ENCODE measurements at regions not wholly inside any gene's neighbourhood (a gene's known extent, or its start where the extent isn't known, plus 50 kb on each side); places are given as distances from the start of the nearest gene placed in this dataset.

GRCh38 chr4:104682311-104682710, 187.6 kb upstream of the CXXC4 start:
- DNase-seq, result no peak

GRCh38 chr4:104693601-104694201, 199.0 kb upstream of the CXXC4 start:
- no peak for DNase-seq

- DNase-seq, result no peak
These were observed 221.9 kb upstream of the CXXC4 start for GRCh38 chr4:104716584-104716983.

- no peak for DNase-seq
These were observed 225.0 kb upstream of the CXXC4 start for GRCh38 chr4:104719539-104720230.

GRCh38 chr4:104722467-104722866, 227.8 kb upstream of the CXXC4 start:
- DNase-seq, result no peak

- DNase-seq, result no peak
These were observed 231.3 kb upstream of the CXXC4 start for GRCh38 chr4:104726002-104726401.

GRCh38 chr4:104727643-104728042, 232.9 kb upstream of the CXXC4 start:
- DNase-seq, result no peak

- no peak for DNase-seq
These were observed 233.9 kb upstream of the CXXC4 start for GRCh38 chr4:104728380-104729122.

- no peak for DNase-seq
These were observed 238.1 kb upstream of the CXXC4 start for GRCh38 chr4:104732766-104733165.

- no peak for DNase-seq
These were observed 240.5 kb upstream of the CXXC4 start for GRCh38 chr4:104735174-104735573.

- no peak for DNase-seq
These were observed 245.5 kb upstream of the CXXC4 start for GRCh38 chr4:104740161-104740560.

- DNase-seq, result no peak
These were observed 248.5 kb upstream of the CXXC4 start for GRCh38 chr4:104743215-104743653.

- no peak for DNase-seq
These were observed 252.9 kb upstream of the CXXC4 start for GRCh38 chr4:104747635-104748034.

GRCh38 chr4:104749062-104749461, 254.4 kb upstream of the CXXC4 start:
- DNase-seq, result no peak

- DNase-seq, result no peak
These were observed 255.3 kb upstream of the CXXC4 start for GRCh38 chr4:104750008-104750407.

GRCh38 chr4:104751468-104751867, 256.8 kb upstream of the CXXC4 start:
- no peak for DNase-seq

- no peak for DNase-seq
These were observed 257.6 kb upstream of the CXXC4 start for GRCh38 chr4:104752337-104752736.

- no peak for DNase-seq
These were observed 262.1 kb upstream of the CXXC4 start for GRCh38 chr4:104756837-104757236.

GRCh38 chr4:104758574-104758973, 263.9 kb upstream of the CXXC4 start:
- DNase-seq, result no peak

GRCh38 chr4:104763554-104764222, 269.0 kb upstream of the CXXC4 start:
- DNase-seq, result no peak

- DNase-seq, result no peak
These were observed 272.0 kb upstream of the CXXC4 start for GRCh38 chr4:104766676-104767075.

- no peak for DNase-seq
These were observed 278.2 kb upstream of the CXXC4 start for GRCh38 chr4:104772849-104773248.

GRCh38 chr4:104795264-104795939, 300.7 kb upstream of the CXXC4 start:
- DNase-seq, result no peak
